HEK293 (cell line): ENCODE measurements at regions not wholly inside any gene's neighbourhood (a gene's known extent, or its start where the extent isn't known, plus 50 kb on each side); places are given as distances from the start of the nearest gene placed in this dataset.

ENCODE experiments used
- CTCF ChIP-seq: fragments of 450-650 bp; formaldehyde crosslinking; IDR thresholded peaks from 2 replicates; pipeline ENCODE4 v1.5.1; 2016; ENCODE audit warnings: missing biosample characterization, missing genetic modification characterization
- EGR2 ChIP-seq: fragments of 450-650 bp; formaldehyde crosslinking; IDR thresholded peaks from 2 replicates; pipeline ENCODE4 v1.5.1; 2016; ENCODE audit warnings: low read depth, missing biosample characterization, missing genetic modification characterization
- INSM2 ChIP-seq: fragments of 450-650 bp; formaldehyde crosslinking; IDR thresholded peaks from 2 replicates; pipeline ENCODE4 v1.5.1; 2016; ENCODE audit warnings: missing biosample characterization, missing genetic modification characterization
- KLF1 ChIP-seq: fragments of 450-650 bp; formaldehyde crosslinking; IDR thresholded peaks from 2 replicates; pipeline ENCODE4 v1.5.1; 2016; ENCODE audit warnings: missing biosample characterization, missing genetic modification characterization
- PBX3 ChIP-seq: sonication (generic); formaldehyde crosslinking; IDR thresholded peaks from 2 replicates; pipeline ENCODE4 v1.8.1; 2022; ENCODE audit warnings: mild to moderate bottlenecking, moderate library complexity, missing genetic modification reagents
- ZBTB20 ChIP-seq: fragments of 450-650 bp; formaldehyde crosslinking; IDR thresholded peaks from 2 replicates; pipeline ENCODE4 v1.5.1; 2016; ENCODE audit warnings: missing biosample characterization, missing genetic modification characterization
- ZNF140 ChIP-seq: fragments of 450-650 bp; formaldehyde crosslinking; IDR thresholded peaks from 2 replicates; pipeline ENCODE4 v1.5.1; 2016; ENCODE audit warnings: missing biosample characterization, missing genetic modification characterization
- ZNF175 ChIP-seq: fragments of 450-650 bp; formaldehyde crosslinking; IDR thresholded peaks from 2 replicates; pipeline ENCODE4 v1.5.1; 2016; ENCODE audit warnings: missing biosample characterization, missing genetic modification characterization
- ZNF280D ChIP-seq: fragments of 450-650 bp; formaldehyde crosslinking; IDR thresholded peaks from 2 replicates; pipeline ENCODE4 v1.5.1; 2016; ENCODE audit warnings: missing biosample characterization, missing genetic modification characterization
- ZNF302 ChIP-seq: fragments of 450-650 bp; formaldehyde crosslinking; IDR thresholded peaks from 2 replicates; pipeline ENCODE4 v1.5.1; 2016; ENCODE audit warnings: missing biosample characterization, missing genetic modification characterization, low read depth
- ZNF335 ChIP-seq: fragments of 450-650 bp; formaldehyde crosslinking; conservative IDR thresholded peaks from 2 replicates; pipeline ENCODE4 v1.5.1; 2016; ENCODE audit warnings: missing biosample characterization, missing genetic modification characterization
- ZNF707 ChIP-seq: fragments of 450-650 bp; formaldehyde crosslinking; IDR thresholded peaks from 2 replicates; pipeline ENCODE4 v1.5.1; 2016; ENCODE audit warnings: missing biosample characterization, missing genetic modification characterization
- ZNF747 ChIP-seq: fragments of 450-650 bp; formaldehyde crosslinking; IDR thresholded peaks from 2 replicates; pipeline ENCODE4 v1.5.1; 2016; ENCODE audit warnings: missing biosample characterization, missing genetic modification characterization
- ZNF777 ChIP-seq: fragments of 450-650 bp; formaldehyde crosslinking; IDR thresholded peaks from 2 replicates; pipeline ENCODE4 v1.5.1; 2017; ENCODE audit warnings: missing biosample characterization, missing genetic modification characterization, borderline replicate concordance

- TF ChIP-seq CTCF (tag by site-specific recombination), result no peak
- TF ChIP-seq ZNF747 (tag by site-specific recombination), result no peak
- TF ChIP-seq ZNF280D, result no peak
- no peak for TF ChIP-seq ZNF175 (tag by site-specific recombination)
- TF ChIP-seq ZNF777 (tag by site-specific recombination), result no peak
- no peak for TF ChIP-seq ZNF335 (tag by site-specific recombination)
- TF ChIP-seq ZNF140, result no peak
- TF ChIP-seq EGR2 (tag by site-specific recombination), result no peak
- TF ChIP-seq ZNF302 (tag by site-specific recombination), result no peak
- no peak for TF ChIP-seq ZBTB20
- no peak for TF ChIP-seq KLF1
- TF ChIP-seq ZNF707 (tag by site-specific recombination), result no peak
- TF ChIP-seq PBX3 (CRISPR knock-in tag), result no peak
- no peak for TF ChIP-seq INSM2 (tag by site-specific recombination)
Measured at GRCh38 chr7:41437257-41438196, 265.4 kb downstream of the INHBA start.
